Neural progenitor cell (in vitro differentiated cells): ENCODE measurements at regions not wholly inside any gene's neighbourhood (a gene's known extent, or its start where the extent isn't known, plus 50 kb on each side); places are given as distances from the start of the nearest gene placed in this dataset.

ENCODE experiments used
- EZH2 ChIP-seq: fragments of 200-600 bp; sonication (generic); IDR thresholded peaks from 2 replicates; pipeline ENCODE4 v1.6.1; 2017; ENCODE audit warnings: antibody characterized with exemption, mild to moderate bottlenecking, moderate library complexity
- EZH2phosphoT487 ChIP-seq: fragments of 200-600 bp; sonication (generic); IDR thresholded peaks from 2 replicates; pipeline ENCODE4 v1.6.1; 2017; ENCODE audit warnings: antibody characterized with exemption
- TF ChIP-seq, protein P1 (sequence below): fragments of 200-600 bp; sonication (generic); IDR thresholded peaks from 2 replicates; pipeline ENCODE4 v1.5.1; 2017; ENCODE audit warnings: antibody characterized with exemption, mild to moderate bottlenecking

DNA sequence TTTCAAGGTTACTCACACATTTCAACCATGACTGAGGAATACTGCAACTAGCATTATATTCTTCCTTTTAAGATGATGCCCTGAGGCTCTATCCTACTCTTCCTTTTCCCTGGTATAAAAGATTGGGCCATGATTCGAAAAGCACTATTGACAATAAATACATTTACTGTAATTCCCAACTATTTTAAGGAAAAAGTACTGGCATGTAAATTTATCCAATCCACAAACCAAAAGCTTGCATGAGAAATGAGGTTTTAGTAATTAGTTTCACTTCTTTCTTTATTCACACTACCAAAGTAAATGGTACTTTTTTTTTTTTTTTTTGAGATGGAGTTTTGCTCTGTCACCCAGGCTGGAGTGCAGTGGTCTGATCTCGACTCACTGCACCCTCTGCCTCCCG lies 310.2 kb downstream of the LRRC3B start:
- TF ChIP-seq, protein P1, sequence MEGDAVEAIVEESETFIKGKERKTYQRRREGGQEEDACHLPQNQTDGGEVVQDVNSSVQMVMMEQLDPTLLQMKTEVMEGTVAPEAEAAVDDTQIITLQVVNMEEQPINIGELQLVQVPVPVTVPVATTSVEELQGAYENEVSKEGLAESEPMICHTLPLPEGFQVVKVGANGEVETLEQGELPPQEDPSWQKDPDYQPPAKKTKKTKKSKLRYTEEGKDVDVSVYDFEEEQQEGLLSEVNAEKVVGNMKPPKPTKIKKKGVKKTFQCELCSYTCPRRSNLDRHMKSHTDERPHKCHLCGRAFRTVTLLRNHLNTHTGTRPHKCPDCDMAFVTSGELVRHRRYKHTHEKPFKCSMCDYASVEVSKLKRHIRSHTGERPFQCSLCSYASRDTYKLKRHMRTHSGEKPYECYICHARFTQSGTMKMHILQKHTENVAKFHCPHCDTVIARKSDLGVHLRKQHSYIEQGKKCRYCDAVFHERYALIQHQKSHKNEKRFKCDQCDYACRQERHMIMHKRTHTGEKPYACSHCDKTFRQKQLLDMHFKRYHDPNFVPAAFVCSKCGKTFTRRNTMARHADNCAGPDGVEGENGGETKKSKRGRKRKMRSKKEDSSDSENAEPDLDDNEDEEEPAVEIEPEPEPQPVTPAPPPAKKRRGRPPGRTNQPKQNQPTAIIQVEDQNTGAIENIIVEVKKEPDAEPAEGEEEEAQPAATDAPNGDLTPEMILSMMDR: no peak
- no peak for TF ChIP-seq EZH2
- TF ChIP-seq EZH2phosphoT487: no peak
